G401.6 (cell line): ENCODE measurements at regions not wholly inside any gene's neighbourhood (a gene's known extent, or its start where the extent isn't known, plus 50 kb on each side); places are given as distances from the start of the nearest gene placed in this dataset.

Source experiments
- FAIRE-seq: peaks from 2 replicates; lab custom pipeline; 2012; peaks lifted over from hg19 to GRCh38; lab: Jason Lieb, UNC

GRCh38 chr13:50195045-50195444 is 179.8 kb downstream of the KCNRG start:
- no peak for FAIRE-seq

- FAIRE-seq, result no peak
Observed at GRCh38 chr13:50196118-50196517, 180.9 kb downstream of the KCNRG start.

GRCh38 chr13:50197705-50198104 is 182.5 kb downstream of the KCNRG start:
- no peak for FAIRE-seq

- no peak for FAIRE-seq
Observed at GRCh38 chr13:50198508-50198907, 183.3 kb downstream of the KCNRG start.

- FAIRE-seq, result no peak
Observed at GRCh38 chr13:50200569-50200968, 185.3 kb downstream of the KCNRG start.

- FAIRE-seq, result no peak
Observed at GRCh38 chr13:50200988-50201387, 185.7 kb downstream of the KCNRG start.

- FAIRE-seq, result no peak
Observed at GRCh38 chr13:50202485-50202884, 187.2 kb downstream of the KCNRG start.

GRCh38 chr13:50203256-50203941 is 188.2 kb downstream of the KCNRG start:
- FAIRE-seq, result no peak

- FAIRE-seq, result no peak
Observed at GRCh38 chr13:50205581-50205980, 190.3 kb downstream of the KCNRG start.

- FAIRE-seq, result no peak
Observed at GRCh38 chr13:50208826-50209335, 193.6 kb downstream of the KCNRG start.

GRCh38 chr13:50209631-50210030 is 194.4 kb downstream of the KCNRG start:
- FAIRE-seq, result no peak

GRCh38 chr13:50213526-50213925 is 198.3 kb downstream of the KCNRG start:
- FAIRE-seq, result no peak

GRCh38 chr13:50214514-50214913 is 199.3 kb downstream of the KCNRG start:
- FAIRE-seq, result no peak

- FAIRE-seq, result no peak
Observed at GRCh38 chr13:50215399-50215798, 200.2 kb downstream of the KCNRG start.

- FAIRE-seq, result no peak
Observed at GRCh38 chr13:50219743-50220142, 204.5 kb downstream of the KCNRG start.

GRCh38 chr13:50220938-50221337 is 205.7 kb downstream of the KCNRG start:
- FAIRE-seq, result no peak

GRCh38 chr13:50222569-50223332 is 207.5 kb downstream of the KCNRG start:
- FAIRE-seq, result no peak

GRCh38 chr13:50224534-50224933 is 209.3 kb downstream of the KCNRG start:
- FAIRE-seq, result no peak

- no peak for FAIRE-seq
Observed at GRCh38 chr13:50225193-50226155, 210.2 kb downstream of the KCNRG start.

GRCh38 chr13:50226515-50227155 is 211.4 kb downstream of the KCNRG start:
- no peak for FAIRE-seq

GRCh38 chr13:50227361-50227760 is 212.1 kb downstream of the KCNRG start:
- no peak for FAIRE-seq

GRCh38 chr13:50228527-50228926 is 213.3 kb downstream of the KCNRG start:
- no peak for FAIRE-seq
